IMR-90 (cell line): ENCODE measurements at regions not wholly inside any gene's neighbourhood (a gene's known extent, or its start where the extent isn't known, plus 50 kb on each side); places are given as distances from the start of the nearest gene placed in this dataset.

Experiments
- ATAC-seq: fragments of 200-7000 bp; cut with Tn5 transposase; 2 replicates; pipeline ENCODE4 v1.9.1; 2020; ENCODE audit warnings: low read depth, mild to moderate bottlenecking, moderate library complexity
- BruUV-seq: library from RNA; stranded (reverse); fragments of 400-500 nt; replicated peaks from 2 replicates; lab custom pipeline; 2021; lab: Mats Ljungman, UMichigan
- CTCF ChIA-PET: fragments of 300-600 bp; formaldehyde crosslinking; extraction: SDS; loops from one replicate; lab custom pipeline; 2021; ENCODE audit warnings: antibody characterized with exemption; lab: Yijun Ruan, JAX
- POLR2A ChIA-PET: fragments of 300-600 bp; sonication (Branson Sonifier 250); formaldehyde crosslinking; loops from one replicate; lab custom pipeline; 2022; ENCODE audit warnings: antibody characterized with exemption; ENCODE audit not compliant: unreplicated experiment; lab: Charles Lee
- DNase-seq: peaks from one replicate; pipeline ENCODE4 v3.0.0; 2013
- H2AFZ ChIP-seq: replicated peaks from 2 replicates; pipeline ENCODE3; 2013; ENCODE audit warnings: low read length, mild to moderate bottlenecking; ENCODE audit not compliant: poor library complexity
- H2AK5ac ChIP-seq: 2 replicates; pipeline ENCODE4 v1.6.1; 2013; ENCODE audit warnings: low read depth, low read length, inconsistent platforms
- H2AK9ac ChIP-seq: replicated peaks from 2 replicates; pipeline ENCODE3; 2013; ENCODE audit warnings: mild to moderate bottlenecking, low read depth, low read length, moderate library complexity; ENCODE audit not compliant: poor library complexity
- H2BK120ac ChIP-seq: 2 replicates; pipeline ENCODE4 v1.6.1; 2013; ENCODE audit warnings: low read depth, low read length, inconsistent platforms
- H2BK15ac ChIP-seq: 3 replicates; pipeline ENCODE4 v1.6.1; 2013; ENCODE audit warnings: low read depth, low read length, inconsistent platforms
- H2BK20ac ChIP-seq: 2 replicates; pipeline ENCODE4 v1.6.1; 2013; ENCODE audit warnings: low read depth, mild to moderate bottlenecking, inconsistent platforms, low read length, moderate library complexity
- H2BK5ac ChIP-seq: 2 replicates; pipeline ENCODE4 v1.6.1; 2013; ENCODE audit warnings: mild to moderate bottlenecking, low read depth, low read length, inconsistent platforms; ENCODE audit not compliant: poor library complexity, severe bottlenecking
- H3K14ac ChIP-seq: replicated peaks from 2 replicates; pipeline ENCODE4 v1.6.1; 2013; ENCODE audit warnings: low read depth, low read length, inconsistent platforms
- H3K18ac ChIP-seq: 2 replicates; pipeline ENCODE4 v1.6.1; 2013; ENCODE audit warnings: low read depth, low read length, control low read depth
- H3K23ac ChIP-seq: 2 replicates; pipeline ENCODE4 v1.6.1; 2013; ENCODE audit warnings: low read depth, low read length, inconsistent platforms
- H3K27ac ChIP-seq: 2 replicates; pipeline ENCODE4 v1.5.1; 2013; ENCODE audit warnings: mild to moderate bottlenecking, control low read depth, low read length; ENCODE audit not compliant: insufficient read depth
- H3K27me3 ChIP-seq: 2 replicates; pipeline ENCODE4 v1.6.1; 2013; ENCODE audit warnings: low read length; ENCODE audit not compliant: control insufficient read depth, insufficient read depth
- H3K36me3 ChIP-seq: 2 replicates; pipeline ENCODE4 v1.6.1; 2013; ENCODE audit warnings: low read length, mixed read lengths; ENCODE audit not compliant: control insufficient read depth, insufficient read depth
- H3K4ac ChIP-seq: 2 replicates; pipeline ENCODE4 v1.6.1; 2013; ENCODE audit warnings: low read depth, low read length, inconsistent platforms
- H3K4me1 ChIP-seq: 2 replicates; pipeline ENCODE4 v1.6.1; 2013; ENCODE audit warnings: low read length, mixed read lengths; ENCODE audit not compliant: control insufficient read depth, insufficient read depth
- H3K4me2 ChIP-seq: 2 replicates; pipeline ENCODE4 v1.6.1; 2013; ENCODE audit warnings: low read depth, mild to moderate bottlenecking, control low read depth, low read length, moderate library complexity
- H3K4me3 ChIP-seq: 2 replicates; pipeline ENCODE4 v1.5.1; 2013; ENCODE audit warnings: low read depth, mild to moderate bottlenecking, control low read depth, low read length, moderate library complexity; ENCODE audit not compliant: insufficient read depth
- H3K56ac ChIP-seq: 2 replicates; pipeline ENCODE4 v1.6.1; 2013; ENCODE audit warnings: low read length, inconsistent platforms; ENCODE audit not compliant: insufficient read depth; ENCODE audit errors: extremely low read depth
- H3K79me1 ChIP-seq, 2 experiments: 2 replicates each; pipeline ENCODE4 v1.6.1; 2013; ENCODE audit warnings: low read length in 2 of 2, inconsistent platforms in 1 of 2, low read depth in 1 of 2
- H3K9ac ChIP-seq: 2 replicates; pipeline ENCODE4 v1.6.1; 2013; ENCODE audit warnings: low read depth, low read length, control low read depth
- H3K9me1 ChIP-seq: 2 replicates; pipeline ENCODE4 v1.6.1; 2013; ENCODE audit warnings: low read length, inconsistent platforms; ENCODE audit not compliant: insufficient read depth
- H3K9me3 ChIP-seq: 2 replicates; pipeline ENCODE4 v1.6.1; 2013; ENCODE audit warnings: low read length; ENCODE audit not compliant: control insufficient read depth, insufficient read depth
- H4K20me1 ChIP-seq: 2 replicates; pipeline ENCODE4 v1.6.1; 2013; ENCODE audit warnings: low read length, inconsistent platforms; ENCODE audit not compliant: insufficient read depth
- H4K5ac ChIP-seq: 2 replicates; pipeline ENCODE4 v1.6.1; 2013; ENCODE audit warnings: mild to moderate bottlenecking, low read depth, low read length, control low read depth
- H4K8ac ChIP-seq, 2 experiments: 2 replicates each; pipeline ENCODE4 v1.6.1; 2013; ENCODE audit warnings: low read depth in 2 of 2, low read length in 2 of 2, control low read depth in 1 of 2, inconsistent platforms in 1 of 2
- H4K91ac ChIP-seq: 2 replicates; pipeline ENCODE4 v1.6.1; 2013; ENCODE audit warnings: low read depth, low read length, inconsistent platforms; ENCODE audit not compliant: insufficient read depth
- MXI1 ChIP-seq: IDR thresholded peaks from 2 replicates; pipeline ENCODE4 v1.6.1; 2012; ENCODE audit warnings: low read depth, mild to moderate bottlenecking, low read length, moderate library complexity, borderline replicate concordance
- POLR2A ChIP-seq: IDR thresholded peaks from 2 replicates; pipeline ENCODE4 v1.6.1; 2012; ENCODE audit warnings: mild to moderate bottlenecking, low read depth, low read length
- WGBS, 2 experiments: methylation state at CpG; one replicate each; pipeline versions ENCODE4 v1.1.5 to v1.1.7; 2013; ENCODE audit warnings: missing lambda C conversion rate in 2 of 2; ENCODE audit not compliant: insufficient read length in 1 of 2; ENCODE audit errors: extremely low coverage in 2 of 2; 5-methylcytosine and 5-hydroxymethylcytosine counted together
- dilution Hi-C: fragments of 300-500 bp; cut with HindIII; formaldehyde crosslinking; loops from one replicate; pipeline ENCODE4 v1.14.3; 2018; ENCODE audit warnings: low sequenced_read_pairs; ENCODE audit not compliant: unreplicated experiment
- in situ Hi-C: fragments of 300-500 bp; cut with MboI; formaldehyde crosslinking; loops from 3 replicates; pipeline ENCODE4 v1.14.3; 2019; ENCODE audit warnings: low sequenced_read_pairs, inconsistent platforms, mixed read lengths
- intact Hi-C: fragments of 100-400 bp; cut with micrococcal nuclease; formaldehyde crosslinking; loops from 2 replicates; pipeline ENCODE4 v1.10.0; 2022
- TF ChIP-seq, protein P1 (sequence below): fragments of 150-350 bp; IDR thresholded peaks from 2 replicates; pipeline ENCODE4 v1.6.1; 2016; ENCODE audit warnings: low read depth, mild to moderate bottlenecking, low read length, moderate library complexity, borderline replicate concordance
- TF ChIP-seq, protein P2 (sequence below): fragments of 150-350 bp; IDR thresholded peaks from 2 replicates; pipeline ENCODE4 v1.6.1; 2017; ENCODE audit warnings: mild to moderate bottlenecking, antibody characterized with exemption, low read length, low read depth

DNA sequence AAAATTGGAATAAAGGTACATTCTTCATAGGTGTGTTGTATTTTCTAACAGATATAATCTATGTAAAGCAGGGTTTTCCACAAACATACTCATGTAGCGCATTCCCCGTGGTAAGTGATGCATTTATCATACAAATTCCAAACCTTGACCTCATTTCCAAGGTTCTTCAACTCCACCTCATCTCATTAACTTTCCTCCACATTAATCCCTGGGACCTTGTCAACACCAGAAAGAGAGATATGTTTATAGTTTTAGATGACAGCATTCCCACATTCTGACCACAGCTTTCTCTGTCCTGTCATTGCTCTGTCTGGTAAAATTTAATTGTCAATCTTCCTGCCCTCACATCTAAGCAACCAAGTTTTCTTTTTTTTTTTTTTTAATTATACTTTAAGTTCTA lies 415.1 kb downstream of the TMEM161B start:
- H3K14ac ChIP-seq, result no peak overlapping the region
- BruUV-seq, result no TSS peak
- no peaks in the 10 kb centered on the region for H3K4me1 ChIP-seq
- H2BK5ac ChIP-seq, result no peak overlapping the region
- H4K5ac ChIP-seq, result no peak overlapping the region
- no peak for ATAC-seq
- H4K91ac ChIP-seq, result no peak overlapping the region
- no peak overlapping the region for H3K4ac ChIP-seq
- H3K9me3 ChIP-seq, result peaks cover 3% of the 10 kb centered on the region; the same call in 1 of the 2 replicates
- H3K56ac ChIP-seq, result no peak overlapping the region
- H3K9ac ChIP-seq, result no peak overlapping the region
- H3K23ac ChIP-seq, result no peak overlapping the region
- in situ Hi-C loops (no loop called here), intact Hi-C loops (no loop called here), dilution Hi-C loops (no loop called here)
- no peak overlapping the region for H2AK5ac ChIP-seq
- no peak overlapping the region for H3K4me3 ChIP-seq
- H2BK120ac ChIP-seq, result no peak overlapping the region
- H4K20me1 ChIP-seq, result no peaks in the 10 kb centered on the region
- no peak overlapping the region for H3K4me2 ChIP-seq
- CTCF ChIA-PET, result no interaction called here
- POLR2A ChIA-PET, result no interaction called here
- H2BK15ac ChIP-seq, result no peak overlapping the region
- no peak overlapping the region for H2BK20ac ChIP-seq
- no peak overlapping the region for H4K8ac ChIP-seq
- no peak overlapping the region for H3K18ac ChIP-seq
- no peak for DNase-seq
- H3K9me1 ChIP-seq, result no peaks in the 10 kb centered on the region
- no peaks in the 10 kb centered on the region for H3K27me3 ChIP-seq
- no peak overlapping the region for H2AK9ac ChIP-seq
- no CpG with 5 or more reads among the region's 2 CpGs for WGBS, 2 experiments
- H3K27ac ChIP-seq, result no peak overlapping the region
- H2AFZ ChIP-seq, result no peak overlapping the region
- no peaks in the 10 kb centered on the region for H3K79me1 ChIP-seq
- no peaks in the 10 kb centered on the region for H3K36me3 ChIP-seq
- TF ChIP-seq, protein P1, sequence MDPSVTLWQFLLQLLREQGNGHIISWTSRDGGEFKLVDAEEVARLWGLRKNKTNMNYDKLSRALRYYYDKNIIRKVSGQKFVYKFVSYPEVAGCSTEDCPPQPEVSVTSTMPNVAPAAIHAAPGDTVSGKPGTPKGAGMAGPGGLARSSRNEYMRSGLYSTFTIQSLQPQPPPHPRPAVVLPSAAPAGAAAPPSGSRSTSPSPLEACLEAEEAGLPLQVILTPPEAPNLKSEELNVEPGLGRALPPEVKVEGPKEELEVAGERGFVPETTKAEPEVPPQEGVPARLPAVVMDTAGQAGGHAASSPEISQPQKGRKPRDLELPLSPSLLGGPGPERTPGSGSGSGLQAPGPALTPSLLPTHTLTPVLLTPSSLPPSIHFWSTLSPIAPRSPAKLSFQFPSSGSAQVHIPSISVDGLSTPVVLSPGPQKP, result no peak
- TF ChIP-seq MXI1 (no peak), POLR2A (no peak)
- TF ChIP-seq, protein P2, sequence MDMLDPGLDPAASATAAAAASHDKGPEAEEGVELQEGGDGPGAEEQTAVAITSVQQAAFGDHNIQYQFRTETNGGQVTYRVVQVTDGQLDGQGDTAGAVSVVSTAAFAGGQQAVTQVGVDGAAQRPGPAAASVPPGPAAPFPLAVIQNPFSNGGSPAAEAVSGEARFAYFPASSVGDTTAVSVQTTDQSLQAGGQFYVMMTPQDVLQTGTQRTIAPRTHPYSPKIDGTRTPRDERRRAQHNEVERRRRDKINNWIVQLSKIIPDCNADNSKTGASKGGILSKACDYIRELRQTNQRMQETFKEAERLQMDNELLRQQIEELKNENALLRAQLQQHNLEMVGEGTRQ, result no peak
